GM12874 (cell line): ENCODE measurements at regions not wholly inside any gene's neighbourhood (a gene's known extent, or its start where the extent isn't known, plus 50 kb on each side); places are given as distances from the start of the nearest gene placed in this dataset.

Experiments
- CTCF ChIP-seq: IDR thresholded peaks from 2 replicates; pipeline ENCODE4 v1.5.1; 2011; ENCODE audit warnings: low read depth, mild to moderate bottlenecking, control low read depth, low read length, moderate library complexity; ENCODE audit not compliant: insufficient read depth

- no peak for TF ChIP-seq CTCF
Observed at GRCh38 chr4:126898815-126899214, 733.9 kb upstream of the INTU start.

DNA sequence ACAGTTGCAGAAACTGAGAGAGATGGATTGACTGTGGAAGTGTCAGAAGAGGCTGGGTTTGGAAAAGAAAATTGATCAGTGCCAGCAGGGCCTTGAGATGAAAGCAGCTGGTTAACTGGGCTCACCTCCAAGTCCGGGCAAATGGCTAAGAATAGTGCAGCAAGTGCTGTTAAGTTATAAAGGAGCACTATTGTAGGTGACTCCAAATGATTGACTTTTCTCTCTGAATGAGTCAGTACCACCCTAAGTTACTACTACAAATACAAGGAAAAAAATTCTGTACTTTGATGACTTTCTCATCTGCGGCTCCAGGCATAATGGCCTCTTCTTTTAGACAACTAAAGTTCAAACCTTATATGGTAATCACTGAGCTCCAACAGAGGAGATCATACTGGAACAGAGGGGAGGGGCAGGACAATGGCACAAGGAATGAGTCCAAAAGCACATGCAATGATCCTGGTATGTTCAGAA, 733.4 kb upstream of the INTU start:
- no peak for TF ChIP-seq CTCF

- no peak for TF ChIP-seq CTCF
Observed at GRCh38 chr4:126906466-126906865, 726.3 kb upstream of the INTU start.

- no peak for TF ChIP-seq CTCF
Observed at GRCh38 chr4:126907389-126907788, 725.4 kb upstream of the INTU start.

DNA sequence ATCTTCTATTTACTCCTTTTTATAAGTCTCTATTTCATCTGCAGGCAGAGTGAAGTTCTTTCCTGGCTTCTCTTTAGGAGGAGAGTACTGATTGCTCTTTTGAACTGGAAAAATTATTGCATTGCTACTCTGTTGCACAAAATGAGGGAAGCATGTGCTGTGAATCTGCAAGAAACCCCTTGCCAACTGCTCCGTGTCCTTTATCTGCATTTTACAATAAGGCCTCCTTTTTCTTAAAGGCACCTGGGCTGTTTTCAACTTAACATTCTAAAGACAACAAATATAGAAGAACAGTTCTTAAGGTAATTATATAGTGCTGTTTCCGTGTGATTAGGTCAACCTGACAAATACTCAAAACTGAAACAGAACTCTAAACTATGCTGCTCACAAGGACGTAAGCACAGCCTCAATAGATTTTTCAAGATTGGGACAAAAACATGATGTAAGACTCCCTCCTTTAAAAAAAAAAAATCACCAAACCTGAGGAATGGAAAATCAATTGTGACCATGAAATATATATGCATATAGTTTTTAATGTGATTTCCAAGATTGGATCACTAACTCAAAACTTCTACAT, 716.6 kb upstream of the INTU start:
- TF ChIP-seq CTCF, result no peak

DNA sequence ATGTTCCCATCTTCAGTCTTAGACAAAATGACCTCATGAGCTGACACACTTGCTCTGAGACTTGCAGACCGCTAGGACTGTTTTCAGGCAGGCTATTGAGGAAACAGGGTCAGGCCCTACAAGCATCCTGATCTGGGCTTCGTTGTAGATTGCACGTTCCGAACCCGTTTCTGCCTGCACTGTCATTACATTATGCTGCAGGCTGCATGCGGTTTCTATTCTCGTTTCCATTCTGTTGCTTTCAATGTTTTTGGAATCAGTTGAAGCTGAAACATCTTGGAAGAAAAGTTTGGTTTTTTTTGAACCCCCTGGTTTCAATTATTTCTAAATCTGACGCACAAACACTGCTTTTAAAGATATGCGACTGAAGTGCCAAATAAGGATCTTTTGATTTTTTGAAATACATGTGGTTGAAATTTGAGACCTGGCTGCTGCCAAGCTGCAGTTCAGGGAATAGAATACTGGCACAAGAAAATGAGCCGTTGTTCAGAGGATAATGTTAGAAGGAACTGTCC, 716.1 kb upstream of the INTU start:
- TF ChIP-seq CTCF, result no peak

DNA sequence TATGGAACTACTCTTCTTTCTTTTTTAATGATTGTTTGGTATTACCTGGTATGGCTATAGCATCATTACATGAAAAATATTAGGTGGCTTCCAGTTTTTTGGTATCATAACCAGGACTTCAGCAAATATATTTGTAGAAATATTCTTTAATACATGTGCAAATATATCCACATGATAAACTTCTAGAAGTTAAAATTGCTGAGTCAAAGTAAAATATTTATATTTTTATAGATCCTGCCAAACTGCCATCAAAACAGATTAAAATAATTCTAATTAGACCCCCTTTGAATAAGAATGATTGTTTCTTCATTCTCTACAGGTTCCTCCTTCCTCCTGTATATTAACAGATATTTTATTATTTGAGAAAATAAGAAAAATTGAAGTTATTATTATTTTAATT, 708.5 kb upstream of the INTU start:
- TF ChIP-seq CTCF, result no peak
